Activated CD8-positive, alpha-beta T cell treated with anti-CD3 and anti-CD28 coated beads, Interleukin-2, amount 10 ng/mL, durations not matched to agents 7 days and 5 days (primary cell): ENCODE measurements at regions not wholly inside any gene's neighbourhood (a gene's known extent, or its start where the extent isn't known, plus 50 kb on each side); places are given as distances from the start of the nearest gene placed in this dataset.
A peak's percentile ranks its signal among the peaks of the same experiment; 100 is the strongest.

Experiments
- ATAC-seq: fragments of 150-1000 bp; cut with Tn5 transposase; one replicate; pipeline ENCODE4 v1.10.0; 2021; ENCODE audit warnings: moderate library complexity
- CTCF ChIA-PET: fragments of 350-600 bp; sonication (Branson Sonifier 250); formaldehyde crosslinking; loops from one replicate; lab custom pipeline; 2021; ENCODE audit warnings: antibody characterized with exemption; lab: Charles Lee
- POLR2A ChIA-PET: fragments of 350-600 bp; sonication (Branson Sonifier 250); formaldehyde crosslinking; loops from one replicate; lab custom pipeline; 2021; ENCODE audit warnings: antibody characterized with exemption; lab: Charles Lee
- DNase-seq: peaks from one replicate; pipeline ENCODE4 v3.0.0-alpha.2; 2020
- H3K27ac Mint-ChIP-seq: one replicate; pipeline ENCODE4 v1.8.0; 2021; ENCODE audit warnings: mild to moderate bottlenecking, mixed read lengths
- H3K27me3 Mint-ChIP-seq: one replicate; pipeline ENCODE4 v1.8.0; 2021; ENCODE audit warnings: low read depth, mixed read lengths
- H3K36me3 Mint-ChIP-seq: one replicate; pipeline ENCODE4 v1.8.0; 2021; ENCODE audit warnings: low read depth, mixed read lengths
- H3K4me1 Mint-ChIP-seq: one replicate; pipeline ENCODE4 v1.8.0; 2021; ENCODE audit warnings: low read depth, mixed read lengths
- H3K4me3 Mint-ChIP-seq: one replicate; pipeline ENCODE4 v1.8.0; 2021; ENCODE audit warnings: mild to moderate bottlenecking, mixed read lengths
- H3K9me3 Mint-ChIP-seq: one replicate; pipeline ENCODE4 v1.8.0; 2022; ENCODE audit warnings: mixed read lengths; ENCODE audit not compliant: insufficient read depth

DNA sequence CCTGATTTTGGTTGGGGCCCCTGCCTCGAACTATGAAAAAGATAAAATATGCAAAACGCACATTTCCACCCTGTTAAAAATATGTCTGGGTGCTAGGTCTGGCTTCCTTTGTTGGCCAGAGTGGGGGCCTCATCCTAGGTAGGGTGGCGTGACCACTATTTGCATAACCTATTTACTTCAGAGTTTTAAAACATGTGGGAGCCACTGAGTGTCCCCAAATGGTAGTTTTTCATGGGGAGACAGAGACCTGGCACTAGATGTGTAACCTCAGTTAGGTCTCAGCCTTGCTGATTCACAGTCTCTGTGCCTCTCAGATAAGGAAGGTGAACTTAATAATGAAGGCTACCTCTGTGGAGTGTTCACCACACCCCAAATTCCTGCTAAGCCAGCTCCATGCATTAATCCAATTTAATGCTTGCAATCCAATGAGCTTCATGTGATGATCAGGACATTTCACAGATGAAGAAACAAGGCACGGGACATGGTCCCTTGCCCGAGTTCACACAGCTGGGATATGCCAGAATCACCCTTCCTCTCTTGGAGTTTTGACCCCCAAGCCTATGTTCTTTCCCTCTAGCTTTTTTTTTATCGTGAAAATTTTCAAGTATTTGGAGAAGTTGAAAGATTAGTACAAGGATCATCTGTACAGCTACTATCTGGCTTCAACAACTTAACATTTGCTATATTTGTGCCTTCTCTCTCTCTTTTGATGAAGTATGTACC lies 103.4 kb downstream of the IRF8 start:
- Mint-ChIP-seq H3K27ac (no peak overlapping the region), H3K9me3 (no peaks in the 10 kb centered on the region), H3K4me3 (no peak overlapping the region), H3K27me3 (no peaks in the 10 kb centered on the region), H3K4me1 (peaks cover 24% of the 10 kb centered on the region), H3K36me3 (peaks cover 2% of the 10 kb centered on the region)
- DNase-seq (no peak), ATAC-seq (no peak)
- ChIA-PET CTCF (interaction anchor here (0.9 to 1.5 kb wide), 6 partner anchors 10 to 183 kb away, joined by 3 to 5 read pairs (median 4); no protein-coding TSS in a partner anchor), POLR2A (no interaction called here)

DNA sequence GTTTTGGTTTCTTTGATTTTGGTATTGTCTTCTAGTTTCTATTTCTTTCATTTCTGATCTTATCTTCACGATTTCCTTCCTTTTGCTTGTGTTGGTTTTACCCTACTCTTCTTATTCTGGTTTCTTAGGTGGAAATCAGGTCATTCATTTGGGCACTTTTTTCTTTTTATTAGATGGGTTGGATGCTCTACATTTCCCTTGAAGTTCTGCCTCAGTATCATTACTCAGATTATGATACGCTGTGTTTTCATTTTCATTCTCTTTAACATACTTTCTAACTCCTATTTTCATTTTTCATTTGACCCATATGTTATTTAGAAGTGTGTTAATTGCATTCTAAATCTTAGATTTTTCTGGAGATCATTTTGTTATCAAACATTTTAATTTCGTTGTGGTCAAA lies 108.6 kb downstream of the IRF8 start:
- no peak overlapping the region for H3K4me3 Mint-ChIP-seq
- CTCF ChIA-PET = interaction anchor here (0.6 to 17.5 kb wide), 2 partner anchors 186 to 332 kb away, joined by 3 to 222 read pairs; no protein-coding TSS in a partner anchor
- H3K9me3 Mint-ChIP-seq = no peaks in the 10 kb centered on the region
- POLR2A ChIA-PET = no interaction called here
- H3K4me1 Mint-ChIP-seq = peaks cover 51% of the 10 kb centered on the region
- H3K27me3 Mint-ChIP-seq = peaks cover 3% of the 10 kb centered on the region
- H3K36me3 Mint-ChIP-seq = peaks cover 2% of the 10 kb centered on the region
- H3K27ac Mint-ChIP-seq = no peak overlapping the region
- ATAC-seq = peak; percentile 43
- no peak for DNase-seq

DNA sequence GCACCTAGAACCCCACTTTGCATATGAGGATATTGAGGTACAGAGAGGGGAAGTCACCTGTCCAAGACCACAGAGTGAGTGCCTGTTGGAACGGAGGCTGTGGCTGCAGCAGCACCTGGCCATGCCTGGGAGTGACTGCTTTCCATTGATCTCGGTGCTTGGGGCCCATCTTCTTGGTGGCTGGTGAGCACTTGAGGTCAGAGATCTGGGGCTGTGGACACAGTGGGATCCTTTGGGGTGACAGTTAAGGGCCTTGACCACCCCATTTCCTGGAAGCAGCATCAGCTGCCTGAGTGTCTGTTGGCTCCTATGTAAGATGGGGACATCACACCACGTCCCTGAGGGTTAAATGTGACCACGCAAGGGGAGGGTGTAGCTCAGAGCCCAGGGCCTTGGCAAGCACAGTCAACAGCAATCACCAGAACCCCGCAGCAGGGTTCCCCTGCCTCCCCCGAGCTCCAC lies 111.7 kb downstream of the IRF8 start:
- Mint-ChIP-seq H3K4me3 (no peak overlapping the region), H3K27me3 (peaks cover 3% of the 10 kb centered on the region), H3K27ac (peak overlapping the region; percentile 30), H3K36me3 (peaks cover 2% of the 10 kb centered on the region), H3K9me3 (no peaks in the 10 kb centered on the region), H3K4me1 (peaks cover 52% of the 10 kb centered on the region)
- CTCF ChIA-PET = interaction anchor here (1.2 to 17.5 kb wide), 4 partner anchors 22 to 189 kb away, joined by 5 to 222 read pairs (median 7); no protein-coding TSS in a partner anchor
- ATAC-seq = peak; percentile 75
- peak; percentile 63 for DNase-seq
- POLR2A ChIA-PET = no interaction called here

GRCh38 chr16:86011532-86011931 lies 112.6 kb downstream of the IRF8 start:
- H3K36me3 Mint-ChIP-seq = peaks cover under 1% of the 10 kb centered on the region
- POLR2A ChIA-PET = no interaction called here
- no peaks in the 10 kb centered on the region for H3K9me3 Mint-ChIP-seq
- H3K27ac Mint-ChIP-seq = no peak overlapping the region
- no peak for ATAC-seq
- CTCF ChIA-PET = interaction anchor here (1.2 to 17.5 kb wide), 4 partner anchors 23 to 190 kb away, joined by 3 to 222 read pairs (median 7); no protein-coding TSS in a partner anchor
- DNase-seq = no peak
- no peak overlapping the region for H3K4me3 Mint-ChIP-seq
- H3K27me3 Mint-ChIP-seq = peaks cover 4% of the 10 kb centered on the region
- peaks cover 49% of the 10 kb centered on the region for H3K4me1 Mint-ChIP-seq

- no peak for DNase-seq
- Mint-ChIP-seq H3K9me3 (no peaks in the 10 kb centered on the region), H3K4me1 (peaks cover 43% of the 10 kb centered on the region), H3K36me3 (no peaks in the 10 kb centered on the region), H3K27me3 (peaks cover 8% of the 10 kb centered on the region), H3K4me3 (no peak overlapping the region), H3K27ac (no peak overlapping the region)
- no peak for ATAC-seq
- CTCF ChIA-PET = interaction anchor here (1.3 to 17.5 kb wide), 2 partner anchors 25 to 191 kb away, joined by 3 to 222 read pairs; no protein-coding TSS in a partner anchor
- POLR2A ChIA-PET = no interaction called here
Measured at GRCh38 chr16:86012221-86012620, 113.3 kb downstream of the IRF8 start.

- Mint-ChIP-seq H3K4me3 (no peak overlapping the region), H3K27me3 (peaks cover 17% of the 10 kb centered on the region), H3K4me1 (peaks cover 35% of the 10 kb centered on the region), H3K9me3 (no peaks in the 10 kb centered on the region), H3K27ac (no peak overlapping the region), H3K36me3 (no peaks in the 10 kb centered on the region)
- ATAC-seq = no peak
- ChIA-PET POLR2A (no interaction called here), CTCF (interaction anchor here (0.7 to 17.5 kb wide), 5 partner anchors 20 to 192 kb away, joined by 3 to 222 read pairs (median 4); no protein-coding TSS in a partner anchor)
- no peak for DNase-seq
Measured at GRCh38 chr16:86013867-86014266, 114.9 kb downstream of the IRF8 start.

DNA sequence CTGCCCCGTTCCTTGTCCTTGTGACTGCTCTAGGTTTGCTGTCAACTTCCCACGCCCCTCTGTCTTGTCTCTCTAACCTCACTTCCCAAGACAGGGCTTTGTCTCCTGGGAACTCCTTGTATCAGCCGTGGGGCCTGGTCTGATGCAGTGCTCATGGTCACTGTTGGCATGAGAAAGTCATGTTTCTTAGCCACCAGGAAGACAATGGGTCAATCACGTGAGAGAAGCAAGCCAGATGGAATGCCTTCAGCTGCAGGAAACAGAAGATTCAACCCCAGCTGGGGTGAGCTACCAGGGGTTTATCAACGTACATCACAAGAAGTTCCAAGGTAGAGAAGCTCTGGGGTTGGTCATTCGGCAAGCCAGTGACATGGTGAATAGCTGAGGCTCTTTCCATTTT lies 116.6 kb downstream of the IRF8 start:
- Mint-ChIP-seq H3K9me3 (peaks cover 12% of the 10 kb centered on the region), H3K27me3 (peaks cover 27% of the 10 kb centered on the region), H3K4me1 (peaks cover 22% of the 10 kb centered on the region), H3K27ac (no peak overlapping the region), H3K4me3 (no peak overlapping the region), H3K36me3 (peaks cover 5% of the 10 kb centered on the region)
- DNase-seq (no peak), ATAC-seq (no peak)
- CTCF ChIA-PET = interaction anchor here (0.8 to 17.5 kb wide), 15 partner anchors 10 to 222 kb away, joined by 3 to 222 read pairs (median 5); no protein-coding TSS in a partner anchor
- POLR2A ChIA-PET = interaction anchor here (0.6 to 1.3 kb wide), 2 partner anchors 37 to 194 kb away, joined by 3 to 4 read pairs; no protein-coding TSS in a partner anchor

- CTCF ChIA-PET = interaction anchor here (0.8 to 17.5 kb wide), 15 partner anchors 11 to 223 kb away, joined by 3 to 222 read pairs (median 5); no protein-coding TSS in a partner anchor
- ATAC-seq = no peak
- H3K27me3 Mint-ChIP-seq = peaks cover 30% of the 10 kb centered on the region
Measured at GRCh38 chr16:86016201-86016965, 117.4 kb downstream of the IRF8 start.

GRCh38 chr16:86018071-86018470 lies 119.1 kb downstream of the IRF8 start:
- peaks cover 9% of the 10 kb centered on the region for H3K4me1 Mint-ChIP-seq
- H3K4me3 Mint-ChIP-seq = no peak overlapping the region
- H3K9me3 Mint-ChIP-seq = peaks cover 12% of the 10 kb centered on the region
- peaks cover 30% of the 10 kb centered on the region for H3K27me3 Mint-ChIP-seq
- H3K36me3 Mint-ChIP-seq = peaks cover 5% of the 10 kb centered on the region
- ChIA-PET POLR2A (no interaction called here), CTCF (interaction anchor here (17.5 kb wide), 1 partner anchor 196 kb away, joined by 222 read pairs; no protein-coding TSS in a partner anchor)
- no peak overlapping the region for H3K27ac Mint-ChIP-seq
- no peak for ATAC-seq
- no peak for DNase-seq

More at GRCh38 chr16:86016201-86016965, 117.4 kb downstream of the IRF8 start:
- DNase-seq = peak; percentile 50
- POLR2A ChIA-PET = interaction anchor here (0.6 to 1.3 kb wide), 2 partner anchors 38 to 195 kb away, joined by 3 to 4 read pairs; no protein-coding TSS in a partner anchor
- Mint-ChIP-seq H3K36me3 (peaks cover 5% of the 10 kb centered on the region), H3K9me3 (peaks cover 12% of the 10 kb centered on the region), H3K4me1 (peaks cover 16% of the 10 kb centered on the region), H3K4me3 (no peak overlapping the region), H3K27ac (no peak overlapping the region)

DNA sequence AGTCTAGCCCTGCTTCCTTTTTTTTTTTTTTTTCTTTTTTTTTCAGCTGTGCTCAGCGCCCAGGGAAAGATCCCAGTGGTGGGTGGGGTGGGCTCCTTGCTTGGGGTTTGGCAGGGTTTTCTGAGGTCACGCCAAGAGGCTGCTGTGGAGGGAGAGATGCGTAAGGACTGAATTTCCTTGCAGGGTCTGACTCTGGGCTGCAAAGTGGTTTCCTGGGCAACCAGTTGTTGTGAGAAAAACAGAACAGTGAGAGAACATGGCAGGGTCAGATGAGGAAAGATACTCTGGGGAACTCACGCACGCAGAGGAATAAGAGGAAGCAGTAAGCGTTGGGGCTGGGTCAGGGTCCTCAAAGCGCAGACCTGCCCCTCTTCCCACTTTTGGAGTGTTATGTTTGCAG lies 119.5 kb downstream of the IRF8 start:
- POLR2A ChIA-PET = no interaction called here
- Mint-ChIP-seq H3K27me3 (peaks cover 30% of the 10 kb centered on the region), H3K4me1 (peaks cover 9% of the 10 kb centered on the region), H3K4me3 (no peak overlapping the region), H3K36me3 (peaks cover 5% of the 10 kb centered on the region), H3K27ac (no peak overlapping the region), H3K9me3 (peaks cover 15% of the 10 kb centered on the region)
- ATAC-seq (peak; percentile 69), DNase-seq (peak; percentile 35)
- CTCF ChIA-PET = interaction anchor here (1.8 to 17.5 kb wide), 2 partner anchors 31 to 197 kb away, joined by 6 to 222 read pairs; no protein-coding TSS in a partner anchor

DNA sequence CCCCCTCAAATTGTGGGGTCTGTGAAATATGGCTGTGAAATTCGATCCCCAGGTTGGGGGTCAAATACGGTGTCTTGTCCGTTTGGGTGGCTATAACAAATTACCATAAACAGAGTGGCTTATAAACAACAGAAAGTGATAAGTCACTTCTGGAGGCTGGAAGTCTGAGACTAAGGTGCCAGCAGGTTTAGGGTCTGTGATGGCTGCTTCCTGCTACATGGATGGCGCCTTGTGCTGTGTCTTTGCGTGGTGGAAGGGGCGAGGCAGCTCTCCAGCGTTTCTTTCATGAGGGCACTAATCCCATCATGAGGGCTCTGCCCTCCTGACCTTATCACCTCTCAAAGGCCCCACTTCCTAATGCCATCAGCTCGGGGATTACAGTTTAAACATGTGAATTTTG lies 120.0 kb downstream of the IRF8 start:
- Mint-ChIP-seq H3K4me1 (peaks cover 9% of the 10 kb centered on the region), H3K9me3 (peaks cover 19% of the 10 kb centered on the region), H3K27ac (no peak overlapping the region), H3K4me3 (no peak overlapping the region), H3K27me3 (peaks cover 33% of the 10 kb centered on the region), H3K36me3 (peaks cover 5% of the 10 kb centered on the region)
- ChIA-PET POLR2A (no interaction called here), CTCF (interaction anchor here (1.8 to 17.5 kb wide), 2 partner anchors 32 to 197 kb away, joined by 6 to 222 read pairs; no protein-coding TSS in a partner anchor)
- DNase-seq (no peak), ATAC-seq (no peak)
